T-helper 1 cell treated with Interleukin-12 subunit alpha and Interleukin-12 subunit beta and Interleukin-4 antibody, amounts not matched to agents 30 μg/mL and 1 μg/mL, for 36 hours (primary cell): ENCODE measurements at regions not wholly inside any gene's neighbourhood (a gene's known extent, or its start where the extent isn't known, plus 50 kb on each side); places are given as distances from the start of the nearest gene placed in this dataset.
"Not testable (repeated sequence)": the region's sequence is repeated elsewhere in the genome, so short reads cannot be mapped to it uniquely, and the experiment has no call there.

Experiments
- H3K27ac Mint-ChIP-seq: one replicate; pipeline ENCODE4 v1.8.0; 2021; ENCODE audit warnings: mild to moderate bottlenecking, mixed read lengths
- H3K27me3 Mint-ChIP-seq: one replicate; pipeline ENCODE4 v1.8.0; 2021; ENCODE audit warnings: low read depth, mixed read lengths
- H3K36me3 Mint-ChIP-seq: one replicate; pipeline ENCODE4 v1.8.0; 2021; ENCODE audit warnings: low read depth, mixed read lengths
- H3K4me1 Mint-ChIP-seq: one replicate; pipeline ENCODE4 v1.8.0; 2021; ENCODE audit warnings: low read depth, mixed read lengths
- H3K4me3 Mint-ChIP-seq: one replicate; pipeline ENCODE4 v1.8.0; 2021; ENCODE audit warnings: mild to moderate bottlenecking, moderate library complexity, mixed read lengths
- H3K9me3 Mint-ChIP-seq: one replicate; pipeline ENCODE4 v1.8.0; 2021; ENCODE audit warnings: mixed read lengths

- Mint-ChIP-seq H3K36me3 (no peaks in the 10 kb centered on the region), H3K4me3 (no peak overlapping the region), H3K27me3 (no peaks in the 10 kb centered on the region), H3K27ac (no peak overlapping the region), H3K9me3 (no peaks in the 10 kb centered on the region), H3K4me1 (no peaks in the 10 kb centered on the region)
These were observed 298.1 kb downstream of the CETN3 start for GRCh38 chr5:90111364-90112032.

GRCh38 chr5:90109285-90109684 is 300.3 kb downstream of the CETN3 start:
- Mint-ChIP-seq H3K27ac (no peak overlapping the region), H3K9me3 (no peaks in the 10 kb centered on the region), H3K36me3 (no peaks in the 10 kb centered on the region), H3K4me3 (no peak overlapping the region), H3K4me1 (no peaks in the 10 kb centered on the region), H3K27me3 (no peaks in the 10 kb centered on the region)

- H3K4me1 Mint-ChIP-seq = no peaks in the 10 kb centered on the region
- H3K36me3 Mint-ChIP-seq = no peaks in the 10 kb centered on the region
- H3K9me3 Mint-ChIP-seq = no peaks in the 10 kb centered on the region
- H3K4me3 Mint-ChIP-seq = no peak overlapping the region
- no peaks in the 10 kb centered on the region for H3K27me3 Mint-ChIP-seq
- no peak overlapping the region for H3K27ac Mint-ChIP-seq
These were observed 310.5 kb downstream of the CETN3 start for GRCh38 chr5:90099099-90099498.

- Mint-ChIP-seq H3K36me3 (no peaks in the 10 kb centered on the region), H3K9me3 (no peaks in the 10 kb centered on the region), H3K4me1 (no peaks in the 10 kb centered on the region), H3K4me3 (no peak overlapping the region), H3K27ac (no peak overlapping the region), H3K27me3 (no peaks in the 10 kb centered on the region)
These were observed 312.5 kb downstream of the CETN3 start for GRCh38 chr5:90097082-90097477.

- H3K4me1 Mint-ChIP-seq = no peaks in the 10 kb centered on the region
- no peaks in the 10 kb centered on the region for H3K9me3 Mint-ChIP-seq
- H3K27me3 Mint-ChIP-seq = no peaks in the 10 kb centered on the region
- H3K36me3 Mint-ChIP-seq = no peaks in the 10 kb centered on the region
- no peak overlapping the region for H3K27ac Mint-ChIP-seq
- H3K4me3 Mint-ChIP-seq = no peak overlapping the region
These were observed 313.0 kb downstream of the CETN3 start for GRCh38 chr5:90096415-90097081.

- Mint-ChIP-seq H3K27me3 (no peaks in the 10 kb centered on the region), H3K4me3 (no peak overlapping the region), H3K4me1 (no peaks in the 10 kb centered on the region)
These were observed 314.1 kb downstream of the CETN3 start for GRCh38 chr5:90095292-90096060.

GRCh38 chr5:90093751-90094485 is 315.6 kb downstream of the CETN3 start:
- no peak overlapping the region for H3K4me3 Mint-ChIP-seq
- H3K4me1 Mint-ChIP-seq = no peaks in the 10 kb centered on the region
- H3K27me3 Mint-ChIP-seq = no peaks in the 10 kb centered on the region
- H3K9me3 Mint-ChIP-seq = peaks cover 10% of the 10 kb centered on the region
- H3K27ac Mint-ChIP-seq = no peak overlapping the region
- H3K36me3 Mint-ChIP-seq = no peaks in the 10 kb centered on the region

More at GRCh38 chr5:90095292-90096060, 314.1 kb downstream of the CETN3 start:
- Mint-ChIP-seq H3K36me3 (no peaks in the 10 kb centered on the region), H3K27ac (no peak overlapping the region), H3K9me3 (no peaks in the 10 kb centered on the region)

- H3K4me1 Mint-ChIP-seq = no peaks in the 10 kb centered on the region
- H3K36me3 Mint-ChIP-seq = no peaks in the 10 kb centered on the region
- no peak overlapping the region for H3K4me3 Mint-ChIP-seq
These were observed 316.8 kb downstream of the CETN3 start for GRCh38 chr5:90092734-90093133.

GRCh38 chr5:90084342-90084741 is 325.2 kb downstream of the CETN3 start:
- Mint-ChIP-seq H3K4me1 (no peaks in the 10 kb centered on the region), H3K27me3 (no peaks in the 10 kb centered on the region), H3K9me3 (peaks cover 26% of the 10 kb centered on the region), H3K4me3 (no peak overlapping the region), H3K36me3 (no peaks in the 10 kb centered on the region), H3K27ac (no peak overlapping the region)

More at GRCh38 chr5:90092734-90093133, 316.8 kb downstream of the CETN3 start:
- no peak overlapping the region for H3K27ac Mint-ChIP-seq
- H3K27me3 Mint-ChIP-seq = no peaks in the 10 kb centered on the region
- peaks cover 17% of the 10 kb centered on the region for H3K9me3 Mint-ChIP-seq

GRCh38 chr5:90073026-90073570 is 336.5 kb downstream of the CETN3 start:
- H3K27ac Mint-ChIP-seq, H3K27me3 Mint-ChIP-seq, H3K36me3 Mint-ChIP-seq, H3K4me3 Mint-ChIP-seq, H3K4me1 Mint-ChIP-seq: not testable (repeated sequence)
- H3K9me3 Mint-ChIP-seq = peaks cover 10% of the 10 kb centered on the region

- no peak overlapping the region for H3K27ac Mint-ChIP-seq
- no peak overlapping the region for H3K4me3 Mint-ChIP-seq
- H3K9me3 Mint-ChIP-seq = peaks cover 10% of the 10 kb centered on the region
- no peaks in the 10 kb centered on the region for H3K27me3 Mint-ChIP-seq
- H3K36me3 Mint-ChIP-seq = no peaks in the 10 kb centered on the region
- H3K4me1 Mint-ChIP-seq = no peaks in the 10 kb centered on the region
These were observed 337.9 kb downstream of the CETN3 start for GRCh38 chr5:90071656-90072055.

GRCh38 chr5:90071066-90071465 is 338.5 kb downstream of the CETN3 start:
- Mint-ChIP-seq H3K36me3 (no peaks in the 10 kb centered on the region), H3K27ac (no peak overlapping the region), H3K4me1 (no peaks in the 10 kb centered on the region), H3K27me3 (no peaks in the 10 kb centered on the region), H3K4me3 (no peak overlapping the region), H3K9me3 (peaks cover 10% of the 10 kb centered on the region)

GRCh38 chr5:90066920-90067319 is 342.6 kb downstream of the CETN3 start:
- H3K4me1 Mint-ChIP-seq = no peaks in the 10 kb centered on the region
- no peak overlapping the region for H3K4me3 Mint-ChIP-seq
- H3K9me3 Mint-ChIP-seq = peaks cover 3% of the 10 kb centered on the region
- H3K27ac Mint-ChIP-seq = no peak overlapping the region
- H3K27me3 Mint-ChIP-seq = no peaks in the 10 kb centered on the region
- H3K36me3 Mint-ChIP-seq = no peaks in the 10 kb centered on the region
